CD4-positive, alpha-beta T cell (primary cell): ENCODE measurements at regions not wholly inside any gene's neighbourhood (a gene's known extent, or its start where the extent isn't known, plus 50 kb on each side); places are given as distances from the start of the nearest gene placed in this dataset.

Source experiments
- ATAC-seq: fragments of 200-7000 bp; cut with Tn5 transposase; one replicate; pipeline ENCODE4 v1.10.0; 2022; ENCODE audit warnings: mild to moderate bottlenecking; ENCODE audit not compliant: poor library complexity
- CTCF ChIA-PET: fragments of 350-600 bp; sonication (Branson Sonifier 250); formaldehyde crosslinking; loops from one replicate; lab custom pipeline; 2021; ENCODE audit warnings: antibody characterized with exemption, inconsistent platforms; lab: Charles Lee
- POLR2A ChIA-PET: fragments of 350-600 bp; sonication (Branson Sonifier 250); formaldehyde crosslinking; loops from one replicate; lab custom pipeline; 2021; ENCODE audit warnings: antibody characterized with exemption, inconsistent platforms; lab: Charles Lee
- DNase-seq, 14 experiments: peaks; one replicate each; pipeline ENCODE4 v3.0.0-alpha.2; 2013 to 2020; ENCODE audit warnings: mixed read lengths in 2 of 14
- H3K27ac ChIP-seq, 2 donors: one replicate each; pipeline versions ENCODE4 v1.5.1 to v1.7.0; 2013; ENCODE audit warnings: low read length in 2 of 2, low read depth in 1 of 2, mild to moderate bottlenecking in 1 of 2
- H3K27me3 ChIP-seq, 2 experiments: 1 replicate in 1 of 2; 2 replicates in 1 of 2; pipeline versions ENCODE4 v1.6.1 to v1.7.0; 2013; ENCODE audit warnings: low read length in 2 of 2, control low read depth in 1 of 2, mild to moderate bottlenecking in 1 of 2, moderate library complexity in 1 of 2; ENCODE audit not compliant: insufficient read depth in 2 of 2, control insufficient read depth in 1 of 2
- H3K36me3 ChIP-seq: one replicate; pipeline ENCODE4 v1.6.1; 2013; ENCODE audit warnings: low read length, control low read depth; ENCODE audit not compliant: insufficient read depth
- H3K4me1 ChIP-seq: one replicate; pipeline ENCODE4 v1.6.1; 2013; ENCODE audit warnings: low read length, control low read depth; ENCODE audit not compliant: insufficient read depth
- H3K4me3 ChIP-seq: one replicate; pipeline ENCODE4 v1.5.1; 2013; ENCODE audit warnings: mild to moderate bottlenecking, low read length, moderate library complexity
- H3K9me3 ChIP-seq, 2 experiments: 1 replicate in 1 of 2; 2 replicates in 1 of 2; pipeline versions ENCODE4 v1.6.1 to v1.7.0; 2013; ENCODE audit warnings: low read length in 2 of 2, mild to moderate bottlenecking in 2 of 2, control low read depth in 1 of 2, moderate library complexity in 1 of 2; ENCODE audit not compliant: control insufficient read depth in 1 of 2, insufficient read depth in 1 of 2
- H3K27ac Mint-ChIP-seq: one replicate; pipeline ENCODE4 v1.8.0; 2020; ENCODE audit warnings: mixed read lengths
- H3K27me3 Mint-ChIP-seq: one replicate; pipeline ENCODE4 v1.8.0; 2021; ENCODE audit warnings: mixed read lengths
- H3K36me3 Mint-ChIP-seq: one replicate; pipeline ENCODE4 v1.8.0; 2021; ENCODE audit warnings: low read depth, mixed read lengths
- H3K4me1 Mint-ChIP-seq: one replicate; pipeline ENCODE4 v1.8.0; 2021; ENCODE audit warnings: low read depth, mixed read lengths
- H3K4me3 Mint-ChIP-seq: one replicate; pipeline ENCODE4 v1.8.0; 2020; ENCODE audit warnings: mild to moderate bottlenecking, mixed read lengths
- H3K9me3 Mint-ChIP-seq: one replicate; pipeline ENCODE4 v1.8.0; 2020; ENCODE audit warnings: mixed read lengths
- intact Hi-C, 2 experiments: fragments of 100-400 bp; cut with DNase I in 1 of 2; cut with micrococcal nuclease in 1 of 2; formaldehyde crosslinking; loops; one replicate each; pipeline versions ENCODE4 v1.15.1 to v1.9.0; 2023 to 2025; cut with DNase I, micrococcal nuclease
- TF ChIP-seq, protein P1 (sequence below): fragments of 200-600 bp; IDR thresholded peaks from one replicate; pipeline ENCODE4 v1.8.0; 2022; ENCODE audit warnings: antibody characterized with exemption, mild to moderate bottlenecking

- DNase-seq, result no peak
- Mint-ChIP-seq H3K27ac (no peak overlapping the region), H3K9me3 (peaks cover 6% of the 10 kb centered on the region), H3K4me3 (no peak overlapping the region), H3K27me3 (no peaks in the 10 kb centered on the region), H3K36me3 (no peaks in the 10 kb centered on the region), H3K4me1 (no peaks in the 10 kb centered on the region)
- H3K36me3 ChIP-seq, result no peaks in the 10 kb centered on the region
- H3K27ac ChIP-seq, result no peak overlapping the region
- POLR2A ChIA-PET, result no interaction called here
- no peaks in the 10 kb centered on the region for H3K27me3 ChIP-seq
- H3K9me3 ChIP-seq, result peaks cover 0 to 7% of the 10 kb centered on the region in 2 experiments
- TF ChIP-seq, protein P1, sequence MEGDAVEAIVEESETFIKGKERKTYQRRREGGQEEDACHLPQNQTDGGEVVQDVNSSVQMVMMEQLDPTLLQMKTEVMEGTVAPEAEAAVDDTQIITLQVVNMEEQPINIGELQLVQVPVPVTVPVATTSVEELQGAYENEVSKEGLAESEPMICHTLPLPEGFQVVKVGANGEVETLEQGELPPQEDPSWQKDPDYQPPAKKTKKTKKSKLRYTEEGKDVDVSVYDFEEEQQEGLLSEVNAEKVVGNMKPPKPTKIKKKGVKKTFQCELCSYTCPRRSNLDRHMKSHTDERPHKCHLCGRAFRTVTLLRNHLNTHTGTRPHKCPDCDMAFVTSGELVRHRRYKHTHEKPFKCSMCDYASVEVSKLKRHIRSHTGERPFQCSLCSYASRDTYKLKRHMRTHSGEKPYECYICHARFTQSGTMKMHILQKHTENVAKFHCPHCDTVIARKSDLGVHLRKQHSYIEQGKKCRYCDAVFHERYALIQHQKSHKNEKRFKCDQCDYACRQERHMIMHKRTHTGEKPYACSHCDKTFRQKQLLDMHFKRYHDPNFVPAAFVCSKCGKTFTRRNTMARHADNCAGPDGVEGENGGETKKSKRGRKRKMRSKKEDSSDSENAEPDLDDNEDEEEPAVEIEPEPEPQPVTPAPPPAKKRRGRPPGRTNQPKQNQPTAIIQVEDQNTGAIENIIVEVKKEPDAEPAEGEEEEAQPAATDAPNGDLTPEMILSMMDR, result no peak
- H3K4me1 ChIP-seq, result no peaks in the 10 kb centered on the region
- intact Hi-C loops, result no loop called here
- no peak overlapping the region for H3K4me3 ChIP-seq
- ATAC-seq, result no peak
- CTCF ChIA-PET, result no interaction called here
Observed at GRCh38 chr3:159447841-159448240, 540.8 kb upstream of the IL12A start.

- H3K27me3 Mint-ChIP-seq, result no peaks in the 10 kb centered on the region
- no peaks in the 10 kb centered on the region for H3K36me3 Mint-ChIP-seq
- H3K4me3 ChIP-seq, result no peak overlapping the region
- CTCF ChIA-PET, result no interaction called here
- peaks cover 3% of the 10 kb centered on the region for H3K9me3 Mint-ChIP-seq
- H3K4me1 Mint-ChIP-seq, result no peaks in the 10 kb centered on the region
- POLR2A ChIA-PET, result no interaction called here
- no peak overlapping the region for H3K27ac Mint-ChIP-seq
- H3K27ac ChIP-seq, result no peak overlapping the region
- DNase-seq (no peak), ATAC-seq (no peak)
- no peak overlapping the region for H3K4me3 Mint-ChIP-seq
- no peaks in the 10 kb centered on the region for H3K36me3 ChIP-seq
- no peaks in the 10 kb centered on the region for H3K4me1 ChIP-seq
- H3K9me3 ChIP-seq, result peaks cover 0 to 4% of the 10 kb centered on the region in 2 experiments
- TF ChIP-seq, protein P1, result no peak
- intact Hi-C loops, result no loop called here
- no peaks in the 10 kb centered on the region for H3K27me3 ChIP-seq
Observed at GRCh38 chr3:159448902-159449301, 539.7 kb upstream of the IL12A start.

GRCh38 chr3:159451067-159451466, 537.6 kb upstream of the IL12A start:
- Mint-ChIP-seq H3K36me3 (no peaks in the 10 kb centered on the region), H3K4me3 (no peak overlapping the region), H3K27me3 (no peaks in the 10 kb centered on the region), H3K27ac (no peak overlapping the region), H3K9me3 (no peaks in the 10 kb centered on the region), H3K4me1 (no peaks in the 10 kb centered on the region)
- Histone ChIP-seq H3K4me1 (no peaks in the 10 kb centered on the region), H3K27ac (no peak overlapping the region), H3K27me3 (no peaks in the 10 kb centered on the region), H3K4me3 (no peak overlapping the region), H3K36me3 (no peaks in the 10 kb centered on the region), H3K9me3 (peaks cover 0 to 4% of the 10 kb centered on the region in 2 experiments)
- DNase-seq (no peak), ATAC-seq (no peak)
- intact Hi-C loops, result no loop called here
- ChIA-PET POLR2A (no interaction called here), CTCF (no interaction called here)
- TF ChIP-seq, protein P1, result no peak
